Heart left ventricle (tissue), 16 donors: ENCODE measurements at regions not wholly inside any gene's neighbourhood (a gene's known extent, or its start where the extent isn't known, plus 50 kb on each side); places are given as distances from the start of the nearest gene placed in this dataset.

ENCODE experiments used
- ATAC-seq, 4 donors: fragments of 200-7000 bp; cut with Tn5 transposase; one replicate each; pipeline ENCODE4 v1.9.1; 2020 to 2022; ENCODE audit warnings: moderate library complexity in 4 of 4, mild to moderate bottlenecking in 3 of 4, moderate number of reproducible peaks in 1 of 4
- DNase-seq, 5 donors: peaks; one replicate each; pipeline ENCODE4 v3.0.0-alpha.2; 2020
- H3K27ac ChIP-seq, 12 donors: fragments of 200-600 bp; sonication (generic) in 4 of 12; one replicate each; pipeline versions ENCODE4 v1.5.0 to v1.8.0; 2016 to 2022; ENCODE audit warnings: mild to moderate bottlenecking in 2 of 12
- H3K27me3 ChIP-seq, 9 donors: fragments of 200-600 bp; sonication (generic) in 2 of 9; one replicate each; pipeline versions ENCODE4 v1.5.1 to v1.8.0; 2016 to 2022; ENCODE audit warnings: mild to moderate bottlenecking in 3 of 9
- H3K36me3 ChIP-seq, 9 donors: fragments of 200-600 bp; sonication (generic) in 2 of 9; one replicate each; pipeline versions ENCODE4 v1.5.0 to v1.8.0; 2018 to 2022; ENCODE audit warnings: mild to moderate bottlenecking in 2 of 9
- H3K4me1 ChIP-seq, 12 donors: fragments of 200-600 bp; sonication (generic) in 4 of 12; one replicate each; pipeline versions ENCODE4 v1.5.0 to v1.8.0; 2016 to 2022; ENCODE audit warnings: mild to moderate bottlenecking in 3 of 12
- H3K4me3 ChIP-seq, 12 donors: fragments of 200-600 bp; sonication (generic) in 4 of 12; one replicate each; pipeline versions ENCODE4 v1.5.0 to v1.8.0; 2017 to 2022; ENCODE audit warnings: mild to moderate bottlenecking in 9 of 12, moderate library complexity in 4 of 12
- H3K9me3 ChIP-seq, 12 donors: fragments of 200-600 bp; sonication (generic) in 4 of 12; one replicate each; pipeline versions ENCODE4 v1.5.0 to v1.8.0; 2016 to 2022; ENCODE audit warnings: mild to moderate bottlenecking in 1 of 12
- CTCF ChIP-seq, 12 donors: fragments of 200-600 bp; sonication (generic) in 4 of 12; IDR thresholded peaks; one replicate each; pipeline versions ENCODE4 v1.5.0 to v1.8.0; 2018 to 2022; ENCODE audit warnings: antibody characterized with exemption in 12 of 12, mild to moderate bottlenecking in 5 of 12
- POLR2A ChIP-seq, 2 donors: fragments of 450-650 bp; IDR thresholded peaks; one replicate each; pipeline ENCODE4 v1.6.1; 2017; ENCODE audit warnings: antibody characterized with exemption in 2 of 2, mild to moderate bottlenecking in 2 of 2, moderate library complexity in 2 of 2
- WGBS, 4 donors: extraction: QIAGEN DNeasy Blood & Tissue Kit in 2 of 4; methylation state at CpG; one replicate each; pipeline versions ENCODE4 v1.1.5 to v1.1.7; 2013 to 2018; 5-methylcytosine and 5-hydroxymethylcytosine counted together
- intact Hi-C, 10 donors: fragments of 100-400 bp; cut with DNase I; formaldehyde crosslinking; loops; one replicate each; pipeline versions ENCODE4 v1.11.1 to v1.14.2; 2022
- donor health status: ischemic (EF 13 %, LVEDD 7.1; RV severe dilation, severe dysfunction).
- donor health status: healthy with polysubstance abuse.
- donor health status: DM: no; HTN: yes; CAD: no.
- donor health status: DM: no; HTN: no; CAD: no.
- donor health status: ischemic (EF 25% LVEDD 6.9; RV normal size, moderate dysfunction).
- donor health status: ischemic (EF 25% LVEDD 5.7; RV mildly dilated, moderate dysfunction).
- donor health status: healthy.
- donor health status: DM: yes; HTN: yes; CAD: no.
- donor health status: ischemic (EF 35%, LVEDD 5.7; RV mildly dilated, moderate dysfunction).
- donor health status: nonischemic (EF 11% LVEDD 7.7; RV severe dilation, severe dysfunction).
- donor health status: DM: yes; HTN: yes; CAD: no.
- donor health status: PGD.
- donor health status: ischemic (EF 29% LVEDD 5.4; RV normal size, mild dysfunction).
- donor health status: nonischemic (EF 23%, LVEDD 6.1; RV moderate dilation, normal function).

- 67 to 71% (median 69%) methylated on average over 6 of the region's 6 CpGs for WGBS, 4 donors
- H3K27me3 ChIP-seq: peaks cover 0 to 82% (median 13%) of the 10 kb centered on the region in 9 donors
- H3K36me3 ChIP-seq: no peaks in the 10 kb centered on the region
- no peaks in the 10 kb centered on the region for H3K4me1 ChIP-seq
- H3K9me3 ChIP-seq: no peaks in the 10 kb centered on the region
- DNase-seq (no peak), ATAC-seq (no peak)
- intact Hi-C loops: no loop called here
- no peak overlapping the region for H3K27ac ChIP-seq
- H3K4me3 ChIP-seq: no peak overlapping the region
- TF ChIP-seq POLR2A (IDR thresholded peaks at IDR 0.05) (no peak), CTCF (IDR thresholded peaks at IDR 0.05) (no peak)
Observed at GRCh38 chr5:73319036-73319435, 129.5 kb downstream of the FOXD1 start.

DNA sequence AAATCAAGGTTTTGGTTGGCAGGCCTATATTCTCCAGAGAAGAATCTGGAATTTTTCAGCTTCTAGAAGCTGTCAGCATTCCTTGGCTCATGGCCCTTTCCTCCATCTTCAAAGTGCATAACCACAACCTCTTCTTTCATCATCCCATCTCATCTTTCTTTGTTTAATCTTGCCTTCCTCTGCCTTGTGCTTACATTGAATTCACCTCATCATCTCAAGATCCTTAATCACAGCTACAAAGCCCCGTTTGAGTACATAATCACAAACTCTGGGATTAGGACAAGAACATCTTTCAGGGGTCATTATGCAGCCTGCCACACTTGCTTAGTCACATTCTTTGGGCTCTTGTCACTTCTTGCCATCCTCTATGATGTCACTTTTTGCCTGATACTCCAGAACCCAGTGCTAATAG is 130.3 kb downstream of the FOXD1 start:
- Histone ChIP-seq H3K27me3 (peaks cover 5 to 85% (median 20%) of the 10 kb centered on the region in 9 donors), H3K4me1 (no peaks in the 10 kb centered on the region), H3K9me3 (no peaks in the 10 kb centered on the region), H3K4me3 (no peak overlapping the region), H3K27ac (no peak overlapping the region), H3K36me3 (no peaks in the 10 kb centered on the region)
- DNase-seq (no peak), ATAC-seq (no peak)
- intact Hi-C loops: no loop called here
- 56 to 70% (median 63%) methylated on average over 1 of the region's 1 CpG for WGBS, 4 donors
- TF ChIP-seq CTCF (IDR thresholded peaks at IDR 0.05): no peak
- TF ChIP-seq POLR2A (IDR thresholded peaks at IDR 0.05): no peak

DNA sequence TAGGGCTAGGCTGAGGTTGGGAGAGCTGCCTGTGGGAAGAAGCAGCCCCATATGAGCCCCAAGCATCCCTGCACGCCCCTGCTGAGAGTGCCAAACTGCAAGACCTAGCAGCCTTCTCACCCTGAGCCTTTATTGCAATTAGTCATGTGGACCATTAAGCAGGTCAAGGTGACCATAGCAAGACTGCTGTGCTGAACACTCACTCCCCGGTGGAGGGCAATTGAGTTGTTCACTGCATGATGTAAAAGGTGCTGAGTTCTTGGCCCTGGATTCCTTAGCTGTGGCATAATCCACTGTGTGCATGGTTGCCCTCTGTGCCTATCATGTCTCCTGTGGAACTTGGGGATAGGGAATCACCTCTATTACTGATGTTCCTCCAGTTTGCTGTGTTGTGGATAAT is 131.1 kb downstream of the FOXD1 start:
- peaks cover 6 to 84% (median 20%) of the 10 kb centered on the region in 9 donors for H3K27me3 ChIP-seq
- 44 to 67% (median 64%) methylated on average over 1 to 2 of the region's 2 CpGs for WGBS, 4 donors
- no peak overlapping the region for H3K4me3 ChIP-seq
- DNase-seq (no peak), ATAC-seq (no peak)
- intact Hi-C loops: no loop called here
- no peaks in the 10 kb centered on the region for H3K4me1 ChIP-seq
- no peak overlapping the region for H3K27ac ChIP-seq
- H3K9me3 ChIP-seq: no peaks in the 10 kb centered on the region
- H3K36me3 ChIP-seq: no peaks in the 10 kb centered on the region
- TF ChIP-seq POLR2A (IDR thresholded peaks at IDR 0.05) (no peak), CTCF (IDR thresholded peaks at IDR 0.05) (no peak)

DNA sequence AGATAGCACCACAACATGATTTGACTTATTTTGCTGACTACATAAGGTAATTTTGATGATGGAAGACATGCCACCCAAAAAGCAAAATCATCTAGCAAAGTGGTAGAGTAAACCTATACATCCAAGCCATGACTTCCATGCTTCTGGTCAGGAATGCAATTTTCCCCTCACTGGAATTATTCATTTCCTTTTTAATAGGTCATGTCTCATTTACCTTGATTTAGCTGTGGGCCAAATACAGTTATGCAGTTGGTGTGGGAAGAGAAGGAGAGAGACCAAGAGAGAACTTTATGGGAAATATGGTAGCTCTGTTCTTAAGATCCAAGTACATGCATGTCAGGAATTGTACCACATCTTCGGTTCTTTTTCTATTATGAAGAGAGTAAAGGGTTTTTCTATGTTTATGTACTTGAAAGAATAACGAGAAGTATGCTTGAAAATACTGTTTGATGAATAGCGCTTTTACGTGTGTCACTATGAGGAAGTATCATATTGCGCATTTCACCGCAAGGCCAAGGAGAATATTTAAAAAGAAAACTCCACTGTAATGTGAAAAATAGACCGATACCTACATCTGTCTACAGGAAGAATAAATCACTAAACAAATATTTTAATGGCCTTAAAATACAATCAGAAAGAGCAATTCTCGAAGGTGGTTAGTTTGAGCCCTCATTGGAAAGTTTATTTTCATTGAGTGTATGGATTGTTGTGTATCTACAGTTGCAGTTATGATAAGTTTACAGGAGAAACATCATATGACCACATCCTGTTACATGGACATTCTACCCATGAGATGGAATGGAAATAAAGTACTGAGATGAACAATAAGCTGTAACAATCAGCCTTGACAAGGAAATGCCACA is 134.0 kb downstream of the FOXD1 start:
- Histone ChIP-seq H3K36me3 (no peaks in the 10 kb centered on the region), H3K9me3 (no peaks in the 10 kb centered on the region), H3K27me3 (peaks cover 18 to 92% (median 48%) of the 10 kb centered on the region in 9 donors), H3K4me1 (peaks cover 0 to 14% (median 7%) of the 10 kb centered on the region in 12 donors), H3K4me3 (no peak overlapping the region), H3K27ac (no peak overlapping the region)
- DNase-seq (no peak), ATAC-seq (no peak)
- intact Hi-C loops: no loop called here
- WGBS, 4 donors: 78 to 88% (median 86%) methylated on average over 8 of the region's 8 CpGs
- TF ChIP-seq CTCF (IDR thresholded peaks at IDR 0.05) (no peak), POLR2A (IDR thresholded peaks at IDR 0.05) (no peak)
